ENCODE measurements at regions not wholly inside any gene's neighbourhood (a gene's known extent, or its start where the extent isn't known, plus 50 kb on each side); places are given as distances from the start of the nearest gene placed in this dataset.

- TF ChIP-seq EZH2 (IDR thresholded peaks at IDR 0.05; ENCODE audit: borderline replicate concordance, insufficient read depth, low read depth, low read length, poor library complexity, severe bottlenecking): no peak
- no peak for TF ChIP-seq CTCF (IDR thresholded peaks at IDR 0.05)
Observed at GRCh38 chr5:124227914-124228313, 518.5 kb downstream of the ZNF608 start.
